ENCODE measurements at regions not wholly inside any gene's neighbourhood (a gene's known extent, or its start where the extent isn't known, plus 50 kb on each side); places are given as distances from the start of the nearest gene placed in this dataset.

GRCh38 chrX:113260474-113260873, 419.8 kb upstream of the AMOT start:
- TF ChIP-seq POLR2A (IDR thresholded peaks at IDR 0.05; ENCODE audit: low read length) (no peak), GATA1 (IDR thresholded peaks at IDR 0.05; ENCODE audit: low read depth, low read length) (no peak)

Measured in erythroblast (primary cell).